GM19351 (cell line): ENCODE measurements at regions not wholly inside any gene's neighbourhood (a gene's known extent, or its start where the extent isn't known, plus 50 kb on each side); places are given as distances from the start of the nearest gene placed in this dataset.
"Not testable (repeated sequence)": the region's sequence is repeated elsewhere in the genome, so short reads cannot be mapped to it uniquely, and the experiment has no call there.

Experiments
- ATAC-seq: cut with Tn5 transposase; IDR thresholded peaks from one replicate; pipeline ENCODE4 v1.9.1; 2021; ENCODE audit warnings: mild to moderate bottlenecking, moderate library complexity; ENCODE audit not compliant: unreplicated experiment

DNA sequence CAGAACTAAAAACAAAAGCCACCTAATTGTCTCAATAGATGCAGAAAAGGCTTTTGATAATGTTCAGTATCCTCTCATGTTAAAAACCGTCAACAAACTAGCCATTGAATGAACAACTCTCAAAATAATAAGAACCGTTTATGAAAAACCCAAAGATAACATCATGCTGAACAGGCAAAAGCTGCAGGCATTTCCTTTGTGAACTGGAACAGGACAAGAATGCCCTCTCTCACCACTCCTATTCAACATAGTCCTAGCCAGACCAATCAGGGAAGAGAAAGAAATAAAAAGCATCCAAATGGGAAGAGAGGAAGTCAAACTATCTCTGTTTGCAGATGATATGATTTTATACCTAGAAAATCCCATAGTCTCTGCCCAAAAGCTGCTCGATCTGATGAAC is 179.6 kb upstream of the EDNRB start:
- ATAC-seq, result no peak

DNA sequence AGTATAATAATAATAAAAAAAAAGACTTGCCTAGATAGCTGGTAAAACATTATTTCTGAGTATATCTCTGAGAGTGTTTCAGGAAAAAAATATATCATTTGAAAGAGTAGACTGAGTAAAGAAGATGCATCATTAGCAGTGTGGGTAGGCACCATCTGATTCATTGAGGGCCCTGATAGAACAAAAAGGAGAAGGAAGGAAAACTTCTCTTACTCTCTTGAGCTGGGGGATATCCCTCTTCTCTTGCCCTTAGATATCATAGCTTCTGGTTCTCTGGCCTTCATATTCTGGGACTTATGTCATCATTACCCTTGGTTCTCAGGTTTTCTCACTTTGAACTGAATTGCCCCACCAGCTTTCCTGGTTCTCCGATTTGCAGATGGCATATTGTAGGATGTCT is 177.6 kb upstream of the EDNRB start:
- no peak for ATAC-seq

DNA sequence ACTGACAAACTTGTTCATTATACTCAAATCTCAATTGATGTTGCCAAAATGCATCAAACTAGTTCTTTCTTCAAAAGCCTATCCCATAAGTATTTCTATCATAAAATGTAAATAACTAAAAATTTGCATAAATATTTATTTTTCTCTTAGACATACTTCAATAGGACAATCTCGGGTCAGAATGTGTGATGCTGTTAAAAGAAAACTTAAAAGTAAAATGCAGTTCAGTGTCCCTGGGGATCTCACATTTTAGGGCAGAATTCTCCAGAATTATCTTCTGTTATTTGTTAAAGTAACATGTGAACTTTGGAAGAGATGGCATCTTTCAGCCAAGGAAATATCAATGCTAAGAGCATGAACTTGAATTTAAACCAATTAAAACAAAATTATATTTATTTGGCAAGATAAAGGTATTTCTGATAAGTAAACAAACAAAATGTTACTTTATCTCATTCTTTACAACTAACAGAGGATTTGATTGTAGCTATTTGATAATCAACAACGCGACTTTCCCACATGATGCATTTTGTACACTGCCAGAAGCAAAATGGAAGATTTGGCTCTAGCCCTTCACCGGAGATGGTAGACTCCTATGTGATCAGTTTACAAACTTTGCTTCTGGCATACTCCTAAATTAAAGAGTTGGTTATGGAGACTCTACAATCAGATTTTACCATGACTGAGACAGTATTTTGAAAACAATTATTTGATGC is 169.5 kb upstream of the EDNRB start:
- no peak for ATAC-seq

- ATAC-seq, result peak; percentile 51
Observed at GRCh38 chr13:78085434-78086225, 167.0 kb upstream of the EDNRB start.

- ATAC-seq, result no peak
Observed at GRCh38 chr13:78084401-78084800, 165.8 kb upstream of the EDNRB start.

DNA sequence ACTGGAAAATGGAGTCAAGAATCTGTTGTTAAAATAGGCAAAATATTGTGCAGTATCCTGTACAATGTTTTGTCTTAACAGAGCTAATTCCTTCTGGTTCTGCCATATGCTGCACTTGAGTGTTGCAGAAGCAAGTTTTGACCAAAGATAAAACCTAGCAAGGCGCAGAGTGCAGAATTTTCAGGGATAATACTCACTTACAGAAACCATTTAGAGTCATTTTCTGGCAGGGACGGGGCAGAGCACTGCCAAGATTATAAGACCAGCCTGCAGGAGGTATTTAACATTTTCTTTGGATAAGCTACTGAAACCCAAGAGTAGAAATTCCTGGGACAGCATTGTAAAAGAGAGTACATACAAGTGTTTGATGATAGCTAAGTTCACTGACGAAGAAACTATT is 159.5 kb upstream of the EDNRB start:
- ATAC-seq, result no peak

GRCh38 chr13:78067290-78067689 is 148.7 kb upstream of the EDNRB start:
- ATAC-seq, result no peak

- no peak for ATAC-seq
Observed at GRCh38 chr13:78065141-78065540, 146.5 kb upstream of the EDNRB start.

DNA sequence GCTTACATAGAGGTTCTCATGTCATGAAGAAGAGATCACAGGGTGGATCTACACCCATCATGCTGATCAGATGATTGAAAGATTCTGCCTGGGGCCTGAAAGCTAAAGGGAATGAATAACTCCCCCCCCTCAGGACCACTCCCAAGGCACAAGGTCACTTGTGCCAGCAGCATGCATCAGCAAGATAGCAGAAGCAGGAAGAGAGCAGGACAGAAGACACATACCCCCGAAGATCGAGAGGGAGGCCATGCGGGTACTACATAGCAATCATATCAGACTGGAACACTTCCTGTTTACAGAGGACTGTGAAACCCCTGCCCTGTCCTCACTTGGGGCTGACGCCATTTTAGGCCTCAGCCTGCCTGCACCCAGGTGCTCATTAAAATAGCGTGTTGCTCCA is 143.2 kb upstream of the EDNRB start:
- no peak for ATAC-seq

DNA sequence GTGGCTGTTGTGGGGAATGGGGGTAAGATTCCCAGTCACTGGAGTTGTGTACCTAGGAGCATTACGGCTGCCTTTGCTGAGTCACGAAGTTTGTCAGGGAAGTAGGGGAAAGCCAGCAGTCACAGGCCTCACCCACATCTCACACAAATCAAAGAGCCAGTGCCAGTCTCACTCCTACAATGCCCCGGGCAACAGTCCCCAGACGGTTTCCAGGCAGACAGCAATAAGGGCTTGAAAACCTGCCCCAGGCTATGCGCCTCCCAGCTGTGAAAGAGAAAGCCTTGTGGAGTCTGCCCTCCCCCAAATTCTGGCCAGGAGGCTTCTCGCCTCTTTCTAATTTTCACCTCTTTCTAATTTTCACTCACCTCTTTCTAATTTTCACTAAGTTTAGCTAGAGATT is 142.3 kb upstream of the EDNRB start:
- ATAC-seq, result no peak

DNA sequence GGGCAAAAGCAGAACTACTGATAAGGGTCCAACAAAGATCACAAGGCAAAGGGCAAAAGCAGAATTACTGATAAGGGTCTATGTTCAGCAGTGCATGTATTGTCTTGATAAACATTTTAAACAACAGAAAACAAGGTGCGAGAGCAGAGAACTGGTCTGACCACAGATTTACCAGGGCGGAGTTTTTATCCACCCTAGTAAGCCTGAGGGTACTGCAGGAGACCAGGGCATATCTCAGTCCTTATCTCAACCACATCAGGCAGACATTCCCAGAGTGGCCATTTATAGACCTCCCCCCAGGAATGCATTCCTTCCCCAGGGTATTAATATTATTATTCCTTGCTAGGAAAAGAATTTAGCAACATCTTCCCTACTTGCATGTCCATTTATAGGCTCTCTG is 138.2 kb upstream of the EDNRB start:
- ATAC-seq, result not testable (repeated sequence)

DNA sequence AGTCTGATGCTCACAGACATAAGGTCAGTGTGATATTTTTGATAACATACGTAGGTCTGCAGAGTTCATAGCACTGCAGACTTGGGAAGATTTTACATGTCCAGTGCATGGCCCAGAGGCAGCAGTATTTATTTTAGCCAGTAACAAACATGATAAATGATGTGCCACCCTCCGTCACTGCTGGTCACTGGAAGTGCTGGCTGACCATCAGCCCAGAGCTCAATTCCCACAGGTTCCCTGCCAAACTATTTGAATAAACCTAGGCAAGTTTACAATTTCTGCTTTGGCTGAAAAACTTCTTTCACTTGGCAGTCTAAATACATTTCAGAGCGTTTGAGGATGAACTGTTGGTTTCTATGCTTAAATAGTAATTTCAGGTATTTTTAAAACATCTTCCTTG is 135.5 kb upstream of the EDNRB start:
- no peak for ATAC-seq

- ATAC-seq, result no peak
Observed at GRCh38 chr13:78047151-78047550, 128.5 kb upstream of the EDNRB start.

DNA sequence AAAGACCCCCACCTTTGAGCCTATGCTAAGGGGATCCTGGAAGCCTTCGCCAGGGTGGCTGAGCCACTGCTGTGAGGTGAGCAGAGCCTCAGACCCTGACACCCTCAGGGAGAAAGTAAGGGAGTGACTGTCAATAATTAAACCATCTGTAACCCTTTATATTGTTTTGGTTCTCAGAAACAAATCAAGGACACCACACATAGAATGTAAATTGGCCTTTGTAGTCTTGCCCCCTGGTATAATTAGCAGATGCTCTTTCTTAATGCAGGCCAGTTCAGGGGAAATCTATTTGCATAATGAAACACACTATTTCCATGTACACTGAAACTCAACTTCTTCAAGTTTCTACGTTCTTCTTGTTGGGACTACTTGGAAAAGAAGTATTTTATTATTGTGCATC is 127.7 kb upstream of the EDNRB start:
- ATAC-seq, result peak; percentile 74

- ATAC-seq, result peak; percentile 15
Observed at GRCh38 chr13:78045916-78046315, 127.3 kb upstream of the EDNRB start.

GRCh38 chr13:78041366-78041765 is 122.7 kb upstream of the EDNRB start:
- not testable (repeated sequence) for ATAC-seq

GRCh38 chr13:78040205-78040830 is 121.7 kb upstream of the EDNRB start:
- no peak for ATAC-seq

- no peak for ATAC-seq
Observed at GRCh38 chr13:78036841-78037240, 118.2 kb upstream of the EDNRB start.

DNA sequence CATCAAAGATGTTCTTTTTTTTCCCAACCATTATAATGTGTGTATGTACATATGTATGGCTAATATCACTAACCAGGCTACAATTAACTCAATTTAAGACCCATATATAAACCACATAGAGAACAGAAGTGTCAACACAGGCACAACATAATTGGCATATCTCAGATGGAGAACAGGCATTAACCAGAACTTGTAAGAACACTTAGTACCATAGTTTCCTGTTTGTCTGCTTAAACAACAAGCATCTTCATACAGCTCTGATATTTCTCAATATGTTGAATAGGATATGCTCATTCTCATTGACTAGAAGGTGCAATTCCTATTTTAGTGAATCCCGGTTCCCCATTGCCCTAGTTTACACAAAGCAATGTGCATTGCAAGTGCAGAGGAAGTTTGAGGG is 116.9 kb upstream of the EDNRB start:
- no peak for ATAC-seq

- no peak for ATAC-seq
Observed at GRCh38 chr13:78033509-78033908, 114.9 kb upstream of the EDNRB start.

DNA sequence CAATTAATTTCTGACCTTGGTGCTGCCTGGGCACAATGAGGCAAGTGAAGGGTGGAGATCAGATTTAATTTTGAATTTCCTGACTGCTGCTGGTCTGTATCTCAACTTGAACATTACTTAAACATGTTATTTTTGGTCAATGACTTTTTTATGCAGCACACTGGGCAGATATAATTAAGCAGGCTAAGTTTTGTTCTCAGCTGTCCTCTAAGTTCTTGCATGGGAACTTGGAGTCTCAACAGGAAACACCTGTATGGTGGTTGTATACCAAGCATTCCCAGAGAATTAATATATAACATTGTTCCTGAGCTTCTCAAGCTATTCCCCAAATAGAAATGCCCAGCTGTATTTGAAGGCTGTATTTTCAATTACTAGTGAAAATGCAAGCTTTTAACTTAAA is 113.5 kb upstream of the EDNRB start:
- no peak for ATAC-seq

- no peak for ATAC-seq
Observed at GRCh38 chr13:78030341-78030896, 111.8 kb upstream of the EDNRB start.
